RWPE2 (cell line): ENCODE measurements at regions not wholly inside any gene's neighbourhood (a gene's known extent, or its start where the extent isn't known, plus 50 kb on each side); places are given as distances from the start of the nearest gene placed in this dataset.
"Not testable (repeated sequence)": the region's sequence is repeated elsewhere in the genome, so short reads cannot be mapped to it uniquely, and the experiment has no call there.

ENCODE experiments used
- ATAC-seq: fragments of 200-7000 bp; cut with Tn5 transposase; 3 replicates; pipeline ENCODE4 v1.9.1; 2021; ENCODE audit warnings: low read depth
- DNase-seq: peaks from one replicate; pipeline ENCODE4 v3.0.0-alpha.2; 2020; ENCODE audit warnings: low spot score
- H3K27ac ChIP-seq: fragments of 450-650 bp; 2 replicates; pipeline ENCODE4 v1.5.1; 2017; ENCODE audit warnings: mild to moderate bottlenecking; ENCODE audit not compliant: poor library complexity, severe bottlenecking
- H3K27me3 ChIP-seq: fragments of 250-450 bp; sonication (Bioruptor Pico); 2 replicates; pipeline ENCODE4 v1.5.1; 2021; ENCODE audit warnings: mild to moderate bottlenecking, moderate library complexity; ENCODE audit not compliant: insufficient read depth, poor library complexity, severe bottlenecking
- H3K36me3 ChIP-seq: fragments of 250-450 bp; sonication (Bioruptor Pico); 2 replicates; pipeline ENCODE4 v1.5.1; 2020; ENCODE audit warnings: low read depth, mild to moderate bottlenecking, moderate library complexity
- H3K4me1 ChIP-seq: fragments of 250-450 bp; sonication (Bioruptor Pico); 2 replicates; pipeline ENCODE4 v1.5.1; 2021; ENCODE audit warnings: mild to moderate bottlenecking, moderate library complexity; ENCODE audit not compliant: insufficient read depth, poor library complexity, severe bottlenecking
- H3K4me3 ChIP-seq: fragments of 250-450 bp; sonication (Bioruptor Pico); 2 replicates; pipeline ENCODE4 v1.5.1; 2021; ENCODE audit warnings: mild to moderate bottlenecking, moderate library complexity; ENCODE audit not compliant: severe bottlenecking
- H3K9me3 ChIP-seq: fragments of 250-450 bp; sonication (Bioruptor Pico); 2 replicates; pipeline ENCODE4 v1.5.1; 2021; ENCODE audit warnings: mild to moderate bottlenecking, moderate library complexity; ENCODE audit not compliant: severe bottlenecking
- CTCF ChIP-seq: fragments of 450-650 bp; IDR thresholded peaks from one replicate; pipeline ENCODE4 v1.5.1; 2017; ENCODE audit warnings: mild to moderate bottlenecking, moderate library complexity; ENCODE audit not compliant: poor library complexity, severe bottlenecking

GRCh38 chr17:13104576-13104975, 86.7 kb upstream of the ELAC2 start:
- H3K36me3 ChIP-seq: no peaks in the 10 kb centered on the region
- no peaks in the 10 kb centered on the region for H3K9me3 ChIP-seq
- DNase-seq (no peak), ATAC-seq (no peak)
- TF ChIP-seq CTCF: no peak
- H3K27ac ChIP-seq: no peak overlapping the region
- H3K4me1 ChIP-seq: no peaks in the 10 kb centered on the region
- H3K4me3 ChIP-seq: no peak overlapping the region
- H3K27me3 ChIP-seq: no peaks in the 10 kb centered on the region

GRCh38 chr17:13102477-13102876, 84.7 kb upstream of the ELAC2 start:
- DNase-seq (no peak), ATAC-seq (no peak)
- H3K4me3 ChIP-seq: no peak overlapping the region
- H3K27me3 ChIP-seq: no peaks in the 10 kb centered on the region
- no peak overlapping the region for H3K27ac ChIP-seq
- H3K9me3 ChIP-seq: no peaks in the 10 kb centered on the region
- H3K4me1 ChIP-seq: no peaks in the 10 kb centered on the region
- TF ChIP-seq CTCF: no peak
- H3K36me3 ChIP-seq: no peaks in the 10 kb centered on the region

- no peaks in the 10 kb centered on the region for H3K4me1 ChIP-seq
- no peak for DNase-seq
- ATAC-seq: no peak
- no peaks in the 10 kb centered on the region for H3K9me3 ChIP-seq
- no peak overlapping the region for H3K27ac ChIP-seq
- H3K27me3 ChIP-seq: no peaks in the 10 kb centered on the region
- H3K4me3 ChIP-seq: no peak overlapping the region
- no peak for TF ChIP-seq CTCF
- H3K36me3 ChIP-seq: no peaks in the 10 kb centered on the region
Observed at GRCh38 chr17:13099926-13100325, 82.1 kb upstream of the ELAC2 start.

- Histone ChIP-seq H3K4me1 (no peaks in the 10 kb centered on the region), H3K9me3 (no peaks in the 10 kb centered on the region), H3K4me3 (no peak overlapping the region), H3K36me3 (no peaks in the 10 kb centered on the region), H3K27ac (no peak overlapping the region), H3K27me3 (no peaks in the 10 kb centered on the region)
- ATAC-seq: no peak
- TF ChIP-seq CTCF: no peak
- DNase-seq: no peak
Observed at GRCh38 chr17:13099089-13099735, 81.4 kb upstream of the ELAC2 start.

GRCh38 chr17:13096291-13096690, 78.5 kb upstream of the ELAC2 start:
- DNase-seq (no peak), ATAC-seq (no peak)
- Histone ChIP-seq H3K36me3 (no peaks in the 10 kb centered on the region), H3K4me1 (no peaks in the 10 kb centered on the region), H3K27ac (no peak overlapping the region), H3K9me3 (no peaks in the 10 kb centered on the region), H3K27me3 (no peaks in the 10 kb centered on the region), H3K4me3 (no peak overlapping the region)
- no peak for TF ChIP-seq CTCF

- H3K36me3 ChIP-seq, H3K9me3 ChIP-seq, H3K4me1 ChIP-seq, H3K4me3 ChIP-seq, H3K27ac ChIP-seq, ATAC-seq, DNase-seq, H3K27me3 ChIP-seq: not testable (repeated sequence)
Observed at GRCh38 chr17:13092010-13092409, 74.2 kb upstream of the ELAC2 start.
